ENCODE measurements at regions not wholly inside any gene's neighbourhood (a gene's known extent, or its start where the extent isn't known, plus 50 kb on each side); places are given as distances from the start of the nearest gene placed in this dataset.

- TF ChIP-seq CTCF (IDR thresholded peaks at IDR 0.05) (no peak), POLR2A (IDR thresholded peaks at IDR 0.05) (no peak)
Observed at GRCh38 chr13:61113140-61113658, 302.4 kb downstream of the PCDH20 start.

Data from tibial nerve (tissue), 3 donors.